ENCODE measurements at regions not wholly inside any gene's neighbourhood (a gene's known extent, or its start where the extent isn't known, plus 50 kb on each side); places are given as distances from the start of the nearest gene placed in this dataset.

DNA sequence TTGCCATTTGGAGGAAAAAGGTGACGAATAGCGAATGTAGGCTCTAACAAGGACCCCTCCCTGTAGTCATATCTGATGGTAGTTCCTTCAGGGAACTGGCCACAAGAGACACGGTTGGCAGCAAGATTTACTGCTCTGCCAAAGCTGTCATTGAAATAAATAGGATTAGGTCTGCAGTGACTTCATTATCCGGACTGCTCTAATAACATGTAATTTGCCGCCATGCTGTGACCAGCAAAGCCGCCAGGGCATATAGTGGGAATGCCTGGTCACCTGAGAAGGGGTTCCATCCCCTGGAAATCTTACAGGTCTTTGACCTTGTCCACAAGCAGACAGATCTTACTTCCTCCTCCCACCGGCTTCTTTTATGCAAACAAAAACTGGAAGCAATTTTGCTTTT lies 59.4 kb upstream of the LAPTM4A start:
- DNase-seq (ENCODE audit: low spot score): no peak

DNA sequence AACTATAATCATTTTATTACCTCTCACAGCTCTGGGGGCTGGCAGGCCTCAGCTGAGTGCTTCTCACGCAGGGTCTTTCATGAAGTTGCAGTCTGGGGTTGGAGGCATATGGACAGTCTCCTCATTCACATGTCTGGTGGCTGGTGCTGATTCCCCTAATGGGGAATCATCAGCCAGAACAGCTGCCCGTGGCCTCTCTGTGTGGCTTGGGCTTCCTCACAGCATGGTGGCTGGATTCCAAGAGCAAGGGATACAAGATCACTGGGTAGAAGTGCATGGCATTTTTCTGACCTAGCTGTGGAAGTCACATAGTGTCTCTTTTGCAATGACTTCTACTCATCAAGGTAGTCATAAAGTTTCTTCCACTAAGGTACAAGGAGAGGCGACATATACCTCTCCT lies 59.0 kb upstream of the LAPTM4A start:
- no peak for DNase-seq (ENCODE audit: low spot score)

DNA sequence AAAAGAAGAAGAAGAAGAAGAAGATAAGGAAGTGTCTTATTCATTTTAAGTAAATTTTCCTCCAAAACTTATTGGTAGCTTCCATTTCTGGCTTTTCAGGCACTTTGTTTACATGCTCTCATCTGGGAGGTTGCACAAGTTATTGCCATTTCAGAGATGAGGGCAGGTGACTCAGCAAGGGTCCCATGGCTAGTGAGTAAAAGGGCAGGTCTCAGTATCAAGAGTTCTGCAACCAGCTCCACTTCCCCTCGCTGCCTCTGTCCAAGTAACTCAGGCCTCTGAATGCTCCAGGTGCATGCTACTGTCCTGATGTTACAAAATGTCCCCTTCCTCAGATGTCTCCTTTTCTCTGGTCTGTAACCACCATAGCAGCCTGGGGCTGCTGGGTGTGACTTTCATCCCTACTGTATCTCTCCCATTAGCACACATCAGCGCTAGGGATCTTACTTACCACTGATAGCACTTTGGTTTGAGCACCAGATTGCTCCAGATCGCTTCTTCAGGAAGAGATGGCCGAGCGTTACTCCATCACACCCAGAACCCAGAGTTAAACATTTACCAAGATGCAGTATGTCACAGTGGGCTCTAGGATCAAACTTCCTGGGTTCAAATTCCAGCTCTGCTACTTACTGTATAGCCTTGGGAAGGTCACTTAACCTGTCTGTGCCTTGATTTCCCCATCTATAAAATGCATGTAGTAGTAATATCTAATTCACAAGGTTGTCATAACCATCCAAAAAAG lies 57.4 kb upstream of the LAPTM4A start:
- DNase-seq (ENCODE audit: low spot score): no peak

DNA sequence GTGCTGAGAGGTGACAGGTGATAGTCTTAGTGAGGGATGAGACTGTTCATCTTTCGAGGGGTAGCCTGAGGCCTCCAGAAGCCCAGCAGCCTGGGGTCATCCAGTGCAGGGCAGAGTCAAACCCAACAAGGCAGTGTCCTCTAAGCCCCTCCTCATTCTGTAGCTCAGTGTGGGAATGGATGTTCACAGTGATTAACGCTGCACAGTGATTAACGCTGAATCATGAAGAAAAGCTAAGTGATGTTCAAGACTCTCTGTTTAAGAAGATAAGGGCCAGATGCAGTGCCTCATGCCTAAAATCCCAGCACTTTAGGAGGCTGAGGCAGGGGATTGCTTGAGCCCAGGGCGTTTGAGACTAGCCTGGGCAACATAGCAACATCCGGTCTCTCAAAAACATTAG lies 56.3 kb upstream of the LAPTM4A start:
- no peak for DNase-seq (ENCODE audit: low spot score)

- no peak for DNase-seq (ENCODE audit: low spot score)
Observed at GRCh38 chr2:20107352-20107751, 55.9 kb upstream of the LAPTM4A start.

DNA sequence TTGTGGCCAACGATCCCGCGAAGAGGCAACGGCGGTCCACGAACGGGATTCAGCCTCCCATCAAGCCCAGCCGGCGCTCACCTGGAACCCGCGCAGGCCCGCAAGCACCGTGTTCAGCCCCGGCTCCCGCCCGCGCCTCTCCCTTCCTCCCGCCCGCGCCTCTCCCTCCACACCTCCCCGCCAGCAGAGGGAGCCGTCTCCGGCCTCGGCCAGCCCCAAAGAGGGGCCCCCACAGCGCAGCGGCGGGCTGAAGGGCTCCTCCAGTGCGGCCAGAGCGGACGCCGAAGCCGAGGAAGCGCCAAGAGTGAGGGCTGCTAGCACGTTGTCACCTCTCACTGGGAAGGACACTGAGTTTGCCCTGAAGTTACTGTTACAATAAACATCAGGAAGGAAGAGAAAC lies 55.3 kb upstream of the LAPTM4A start:
- DNase-seq (ENCODE audit: low spot score): peak; percentile 55

- no peak for DNase-seq (ENCODE audit: low spot score)
Observed at GRCh38 chr2:20104900-20105545, 53.6 kb upstream of the LAPTM4A start.

GRCh38 chr2:20103530-20103929 lies 52.1 kb upstream of the LAPTM4A start:
- DNase-seq (ENCODE audit: low spot score): no peak
